Left ventricle myocardium inferior (tissue), 1 donor: ENCODE measurements at regions not wholly inside any gene's neighbourhood (a gene's known extent, or its start where the extent isn't known, plus 50 kb on each side); places are given as distances from the start of the nearest gene placed in this dataset.

Experiments used
- DNase-seq: peaks from one replicate; pipeline ENCODE4 v3.0.0-alpha.2; 2020
- H3K27ac ChIP-seq: fragments of 200-600 bp; replicated peaks from 2 replicates; pipeline ENCODE4 v1.8.0; 2021
- H3K27me3 ChIP-seq: fragments of 200-600 bp; 2 replicates; pipeline ENCODE4 v1.8.0; 2021; ENCODE audit warnings: low read depth
- H3K36me3 ChIP-seq: fragments of 200-600 bp; 2 replicates; pipeline ENCODE4 v1.8.0; 2021
- H3K4me1 ChIP-seq: fragments of 200-600 bp; 2 replicates; pipeline ENCODE4 v1.8.0; 2021
- H3K4me3 ChIP-seq: fragments of 200-600 bp; 2 replicates; pipeline ENCODE4 v1.8.0; 2021; ENCODE audit warnings: mild to moderate bottlenecking, moderate library complexity
- H3K9me3 ChIP-seq: fragments of 200-600 bp; replicated peaks from 2 replicates; pipeline ENCODE4 v1.8.0; 2021
- CTCF ChIP-seq: fragments of 200-600 bp; IDR thresholded peaks from 2 replicates; pipeline ENCODE4 v1.8.0; 2021; ENCODE audit warnings: antibody characterized with exemption, mild to moderate bottlenecking, borderline replicate concordance
- intact Hi-C: fragments of 100-400 bp; cut with micrococcal nuclease; formaldehyde crosslinking; loops from one replicate; pipeline ENCODE4 v1.11.0; 2022
- donor health status: DM: no; HTN: yes; CAD: no; lungs with severe emphysema.

- no peak overlapping the region for H3K4me3 ChIP-seq
- H3K27ac ChIP-seq: peak overlapping the region; percentile 86
- no peaks in the 10 kb centered on the region for H3K36me3 ChIP-seq
- H3K27me3 ChIP-seq: no peaks in the 10 kb centered on the region
- no peak for TF ChIP-seq CTCF
- DNase-seq: no peak
- H3K9me3 ChIP-seq: no peaks in the 10 kb centered on the region
- H3K4me1 ChIP-seq: peaks cover 26% of the 10 kb centered on the region
- intact Hi-C loops: no loop called here
Measured at GRCh38 chr1:229888157-229888556, 178.9 kb upstream of the GALNT2 start.

- H3K27ac ChIP-seq: peak overlapping the region; percentile 86
- no peaks in the 10 kb centered on the region for H3K36me3 ChIP-seq
- peaks cover 26% of the 10 kb centered on the region for H3K4me1 ChIP-seq
- H3K27me3 ChIP-seq: peaks cover 2% of the 10 kb centered on the region
- intact Hi-C loops: no loop called here
- no peak overlapping the region for H3K4me3 ChIP-seq
- H3K9me3 ChIP-seq: no peaks in the 10 kb centered on the region
- TF ChIP-seq CTCF: no peak
- DNase-seq: no peak
Measured at GRCh38 chr1:229888561-229889001, 178.5 kb upstream of the GALNT2 start.

DNA sequence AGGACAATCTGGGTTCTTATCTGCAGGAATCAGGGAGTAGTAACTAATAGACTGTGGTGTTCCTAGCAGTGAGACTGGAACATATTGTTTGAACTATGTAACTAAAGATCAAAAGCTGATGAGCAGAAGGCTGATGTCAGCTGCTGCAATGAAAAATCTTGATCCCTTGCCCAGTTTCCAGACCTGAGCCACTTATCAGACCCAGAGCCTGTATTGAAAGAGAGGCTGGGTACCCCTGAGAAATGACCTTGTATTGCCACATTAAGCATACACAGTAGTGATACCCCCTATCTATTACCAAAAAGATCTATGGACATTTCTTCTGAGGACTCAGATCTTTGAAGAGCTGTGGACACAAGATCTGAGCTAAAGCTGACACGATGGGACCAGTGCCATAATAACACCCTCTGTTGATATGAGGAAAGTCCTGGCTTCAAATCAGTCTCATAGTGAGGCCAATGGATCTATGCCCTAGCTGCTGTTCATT lies 178.0 kb upstream of the GALNT2 start:
- Histone ChIP-seq H3K4me1 (peaks cover 26% of the 10 kb centered on the region), H3K4me3 (no peak overlapping the region), H3K27ac (peak overlapping the region; percentile 86), H3K36me3 (no peaks in the 10 kb centered on the region), H3K9me3 (no peaks in the 10 kb centered on the region), H3K27me3 (peaks cover 4% of the 10 kb centered on the region)
- DNase-seq: no peak
- no peak for TF ChIP-seq CTCF
- intact Hi-C loops: no loop called here

GRCh38 chr1:229891227-229891626 lies 175.8 kb upstream of the GALNT2 start:
- Histone ChIP-seq H3K4me1 (peaks cover 26% of the 10 kb centered on the region), H3K27ac (no peak overlapping the region), H3K9me3 (no peaks in the 10 kb centered on the region), H3K36me3 (no peaks in the 10 kb centered on the region), H3K4me3 (no peak overlapping the region), H3K27me3 (peaks cover 4% of the 10 kb centered on the region)
- TF ChIP-seq CTCF: no peak
- intact Hi-C loops: no loop called here
- DNase-seq: no peak

DNA sequence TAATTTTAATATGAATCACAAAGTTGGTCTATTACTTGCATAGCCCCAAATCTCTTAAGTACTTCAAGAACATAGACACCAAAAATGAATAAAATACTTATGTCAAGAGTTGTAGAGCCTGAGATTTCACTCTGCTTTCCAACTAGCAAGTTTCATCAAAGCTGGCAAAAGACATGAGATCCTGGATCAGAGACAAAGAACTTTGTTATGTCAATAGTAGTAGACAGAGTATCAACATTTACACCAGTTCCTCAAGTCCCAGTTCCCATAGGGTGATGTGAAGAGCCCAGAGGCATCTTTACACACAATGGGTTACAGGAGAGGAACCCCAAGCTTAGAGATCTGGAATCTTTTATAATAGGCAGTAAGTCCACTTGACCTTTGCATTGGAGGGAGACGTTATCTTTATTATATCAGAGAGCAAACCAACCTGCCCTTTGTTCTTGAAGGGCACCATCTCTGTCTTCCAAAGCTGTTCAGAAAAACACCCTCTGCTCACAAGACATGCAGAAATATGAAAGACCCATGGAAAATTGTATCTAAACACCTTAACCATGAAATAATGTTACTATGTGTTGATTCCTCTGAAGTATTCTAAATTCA lies 174.4 kb upstream of the GALNT2 start:
- H3K36me3 ChIP-seq: no peaks in the 10 kb centered on the region
- intact Hi-C loops: no loop called here
- no peak overlapping the region for H3K27ac ChIP-seq

More for the DNA sequence above, 174.4 kb upstream of the GALNT2 start:
- TF ChIP-seq CTCF: no peak
- no peak for DNase-seq
- H3K4me1 ChIP-seq: peaks cover 20% of the 10 kb centered on the region
- H3K4me3 ChIP-seq: no peak overlapping the region
- no peaks in the 10 kb centered on the region for H3K9me3 ChIP-seq
- H3K27me3 ChIP-seq: peaks cover 4% of the 10 kb centered on the region
